ENCODE measurements at regions not wholly inside any gene's neighbourhood (a gene's known extent, or its start where the extent isn't known, plus 50 kb on each side); places are given as distances from the start of the nearest gene placed in this dataset.

GRCh38 chr3:135456108-135456790 is 509.3 kb upstream of the PPP2R3A start:
- H3K27me3 ChIP-seq (ENCODE audit: insufficient read depth, low read depth, low read length): no peaks in the 10 kb centered on the region
- TF ChIP-seq RAD21 (conservative IDR thresholded peaks at IDR 0.05): peak; percentile 92
- no peak for TF ChIP-seq POLR2AphosphoS5 (IDR thresholded peaks at IDR 0.05)
- peak; percentile 91 for TF ChIP-seq SMC3 (conservative IDR thresholded peaks at IDR 0.05; ENCODE audit: poor library complexity)
- TF ChIP-seq REST (IDR thresholded peaks at IDR 0.05; ENCODE audit: borderline replicate concordance): no peak
- TF ChIP-seq EP300 (conservative IDR thresholded peaks at IDR 0.05; ENCODE audit: poor library complexity, severe bottlenecking): peak; percentile 53
- no peak for TF ChIP-seq EZH2 (IDR thresholded peaks at IDR 0.05; ENCODE audit: borderline replicate concordance, insufficient read depth, low read length, poor library complexity, severe bottlenecking)
- peak; percentile 64 for TF ChIP-seq TAF1 (IDR thresholded peaks at IDR 0.05; ENCODE audit: low read depth)
- TF ChIP-seq MXI1 (conservative IDR thresholded peaks at IDR 0.05; ENCODE audit: poor library complexity, severe bottlenecking): peak; percentile 19
- TF ChIP-seq CTCF (IDR thresholded peaks at IDR 0.05; ENCODE audit: poor library complexity, severe bottlenecking): peak; percentile 80
- H2AFZ ChIP-seq (ENCODE audit: low read depth, low read length): peak overlapping the region; percentile 48
- H3K9me2 ChIP-seq (ENCODE audit: insufficient read depth, low read length): no peaks in the 10 kb centered on the region
- no peaks in the 10 kb centered on the region for H3K9me3 ChIP-seq (ENCODE audit: low read length)
- H4K20me1 ChIP-seq (ENCODE audit: insufficient read depth): no peaks in the 10 kb centered on the region
- H3K9ac ChIP-seq (ENCODE audit: low read length): peak overlapping the region; percentile 60
- no peaks in the 10 kb centered on the region for H3K36me3 ChIP-seq (ENCODE audit: insufficient read depth, low read length)
- peaks cover 3% of the 10 kb centered on the region for H3F3A ChIP-seq (ENCODE audit: insufficient read depth, low read length, poor library complexity, severe bottlenecking)
- peak overlapping the region; percentile 81 for H3K27ac ChIP-seq (ENCODE audit: low read length)
- peak overlapping the region; percentile 50 for H3K4me3 ChIP-seq (ENCODE audit: low read length)
- no peaks in the 10 kb centered on the region for H3K79me2 ChIP-seq (replicated peaks; ENCODE audit: insufficient read depth, low read length)
- peak overlapping the region; percentile 48 for H3K4me2 ChIP-seq (ENCODE audit: low read length)

- TF ChIP-seq RAD21 (conservative IDR thresholded peaks at IDR 0.05) (no peak), MXI1 (conservative IDR thresholded peaks at IDR 0.05; ENCODE audit: poor library complexity, severe bottlenecking) (no peak), EP300 (conservative IDR thresholded peaks at IDR 0.05; ENCODE audit: poor library complexity, severe bottlenecking) (no peak), CTCF (IDR thresholded peaks at IDR 0.05; ENCODE audit: poor library complexity, severe bottlenecking) (no peak), EZH2 (IDR thresholded peaks at IDR 0.05; ENCODE audit: borderline replicate concordance, insufficient read depth, low read length, poor library complexity, severe bottlenecking) (no peak), SMC3 (conservative IDR thresholded peaks at IDR 0.05; ENCODE audit: poor library complexity) (no peak), TAF1 (IDR thresholded peaks at IDR 0.05; ENCODE audit: low read depth) (no peak)
These were observed 506.8 kb upstream of the PPP2R3A start for GRCh38 chr3:135458541-135459322.

More at GRCh38 chr3:135458541-135459322, 506.8 kb upstream of the PPP2R3A start:
- Histone ChIP-seq H3K27me3 (ENCODE audit: insufficient read depth, low read depth, low read length) (no peaks in the 10 kb centered on the region), H4K20me1 (ENCODE audit: insufficient read depth) (no peaks in the 10 kb centered on the region), H3F3A (ENCODE audit: insufficient read depth, low read length, poor library complexity, severe bottlenecking) (peaks cover 3% of the 10 kb centered on the region), H3K9me3 (ENCODE audit: low read length) (no peaks in the 10 kb centered on the region), H3K4me2 (ENCODE audit: low read length) (no peak overlapping the region), H3K9me2 (ENCODE audit: insufficient read depth, low read length) (no peaks in the 10 kb centered on the region), H3K36me3 (ENCODE audit: insufficient read depth, low read length) (no peaks in the 10 kb centered on the region), H3K9ac (ENCODE audit: low read length) (no peak overlapping the region), H2AFZ (ENCODE audit: low read depth, low read length) (no peak overlapping the region), H3K4me3 (ENCODE audit: low read length) (no peak overlapping the region), H3K79me2 (replicated peaks; ENCODE audit: insufficient read depth, low read length) (no peaks in the 10 kb centered on the region), H3K27ac (ENCODE audit: low read length) (no peak overlapping the region)

Data from neural cell (in vitro differentiated cells).